GM18951 (cell line): ENCODE measurements at regions not wholly inside any gene's neighbourhood (a gene's known extent, or its start where the extent isn't known, plus 50 kb on each side); places are given as distances from the start of the nearest gene placed in this dataset.

Experiments
- POLR2A ChIP-seq: IDR thresholded peaks from 4 replicates; pipeline ENCODE4 v1.6.1; 2011; ENCODE audit warnings: mild to moderate bottlenecking; ENCODE audit not compliant: insufficient read length, insufficient read depth; ENCODE audit errors: extremely low read depth
- in situ Hi-C: fragments of 300-500 bp; cut with MboI; formaldehyde crosslinking; loops from one replicate; pipeline ENCODE4 v1.12.0; 2022; ENCODE audit warnings: low sequenced_read_pairs, mixed read lengths, inconsistent platforms; ENCODE audit not compliant: unreplicated experiment

GRCh38 chr5:68699966-68700365 lies 393.8 kb upstream of the SLC30A5 start:
- no peak for TF ChIP-seq POLR2A

DNA sequence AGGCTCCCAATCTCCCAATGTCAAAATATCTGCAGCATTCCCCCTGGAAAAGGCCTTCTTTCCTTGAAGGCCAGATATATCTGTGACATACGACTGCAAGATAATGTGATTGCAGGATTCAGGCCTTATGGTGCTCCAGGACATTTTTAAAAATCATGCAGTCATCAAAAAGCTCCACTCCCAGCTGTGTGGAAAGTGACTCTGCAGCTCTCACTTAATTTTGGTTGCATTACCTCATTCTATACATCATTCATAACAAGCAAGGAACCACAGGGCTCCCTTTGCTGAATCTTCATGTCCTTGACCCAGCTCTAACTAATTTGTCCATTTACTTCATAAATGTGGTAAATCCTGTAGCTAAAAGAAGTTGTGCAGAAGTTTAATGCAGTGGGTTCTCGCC lies 386.2 kb upstream of the SLC30A5 start:
- no peak for TF ChIP-seq POLR2A
- in situ Hi-C loops, result no loop called here

More at GRCh38 chr5:68699966-68700365, 393.8 kb upstream of the SLC30A5 start:
- in situ Hi-C loops, result no loop called here

DNA sequence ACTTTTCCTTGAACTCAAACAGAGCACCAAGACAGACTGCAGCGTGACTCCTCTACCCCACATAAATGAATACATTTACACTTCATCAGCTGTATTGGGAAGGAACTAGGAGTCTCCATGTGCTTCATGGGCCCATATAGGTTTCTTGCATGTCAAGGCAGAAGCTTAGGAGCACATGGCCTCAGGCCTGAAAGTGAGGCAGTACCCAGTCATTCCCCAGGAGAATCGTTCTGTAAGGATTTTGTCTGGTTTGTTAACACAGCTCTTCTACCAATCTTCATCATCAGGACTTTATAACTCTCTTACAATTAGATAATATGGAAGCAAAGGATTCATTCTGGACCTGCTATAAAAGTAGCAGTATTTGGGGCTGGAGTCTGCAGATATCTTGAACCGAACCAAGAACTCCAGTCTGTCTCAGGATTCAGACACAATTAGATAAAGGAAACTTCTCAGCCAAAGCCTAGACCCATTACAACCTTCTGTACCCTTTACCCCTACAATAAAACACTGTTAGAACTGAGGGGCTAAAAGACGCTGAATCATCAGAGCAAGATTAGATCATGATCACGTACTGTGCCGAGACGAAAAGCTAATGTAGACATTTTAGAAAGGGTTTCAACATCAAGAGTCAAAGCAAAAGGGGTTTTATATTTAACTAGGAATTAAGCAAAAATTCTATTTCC lies 385.5 kb upstream of the SLC30A5 start:
- TF ChIP-seq POLR2A, result no peak

DNA sequence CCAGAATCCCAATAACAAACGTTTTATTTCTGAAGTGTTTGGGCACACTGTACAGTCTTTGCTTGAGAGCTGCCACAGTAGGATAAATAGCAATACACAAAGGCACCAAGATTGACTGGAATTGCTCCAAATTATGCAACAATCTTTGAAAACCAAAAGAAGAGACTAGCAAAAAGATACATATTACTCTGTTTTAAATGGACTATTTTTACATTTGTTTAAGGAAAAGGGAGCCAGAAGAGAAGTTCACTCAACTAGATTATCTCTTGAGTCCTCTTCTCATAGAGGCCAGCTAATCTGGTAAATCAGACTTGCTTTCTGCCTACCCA lies 385.0 kb upstream of the SLC30A5 start:
- in situ Hi-C loops, result no loop called here
- TF ChIP-seq POLR2A, result no peak

More for the DNA sequence above, 385.5 kb upstream of the SLC30A5 start:
- in situ Hi-C loops, result no loop called here

DNA sequence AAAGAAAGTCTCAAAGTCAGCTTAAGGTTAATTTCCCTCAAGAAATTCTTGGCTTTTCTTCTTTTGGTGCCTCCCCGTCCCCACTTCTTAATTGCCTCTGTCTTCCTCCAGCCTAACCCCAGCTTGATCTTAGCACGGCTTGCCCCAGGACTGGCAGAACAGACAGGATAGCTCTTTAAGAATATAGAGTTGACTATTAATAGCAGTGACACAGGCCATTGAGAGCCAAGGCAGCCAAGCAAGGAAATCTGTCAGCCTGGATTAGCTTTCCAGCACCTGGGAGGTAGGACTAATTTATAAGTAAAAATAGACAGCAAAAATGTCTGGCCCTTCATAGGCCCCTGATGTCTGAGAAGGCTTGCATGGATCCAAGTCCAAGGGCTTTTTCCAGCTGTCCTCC lies 384.6 kb upstream of the SLC30A5 start:
- in situ Hi-C loops, result no loop called here
- no peak for TF ChIP-seq POLR2A

DNA sequence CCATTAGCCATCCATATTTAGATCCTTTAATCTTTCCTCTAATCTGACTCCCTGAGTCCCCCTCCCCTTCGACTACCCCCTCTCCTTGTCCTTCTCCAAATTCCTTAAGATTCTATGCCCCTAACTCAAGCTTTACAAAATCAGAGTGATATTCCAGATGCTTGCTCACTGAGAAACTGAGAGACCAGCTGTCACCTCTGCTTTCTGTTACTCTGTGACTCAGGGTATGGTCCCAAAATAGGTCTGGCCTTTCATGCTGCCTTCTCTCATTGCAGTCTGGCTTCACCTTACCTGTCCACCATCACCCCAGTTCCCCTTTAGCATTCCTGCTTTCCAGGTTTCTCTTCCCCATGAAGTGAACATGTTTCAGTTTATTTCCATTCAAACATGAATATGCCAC lies 383.3 kb upstream of the SLC30A5 start:
- in situ Hi-C loops, result no loop called here
- no peak for TF ChIP-seq POLR2A

DNA sequence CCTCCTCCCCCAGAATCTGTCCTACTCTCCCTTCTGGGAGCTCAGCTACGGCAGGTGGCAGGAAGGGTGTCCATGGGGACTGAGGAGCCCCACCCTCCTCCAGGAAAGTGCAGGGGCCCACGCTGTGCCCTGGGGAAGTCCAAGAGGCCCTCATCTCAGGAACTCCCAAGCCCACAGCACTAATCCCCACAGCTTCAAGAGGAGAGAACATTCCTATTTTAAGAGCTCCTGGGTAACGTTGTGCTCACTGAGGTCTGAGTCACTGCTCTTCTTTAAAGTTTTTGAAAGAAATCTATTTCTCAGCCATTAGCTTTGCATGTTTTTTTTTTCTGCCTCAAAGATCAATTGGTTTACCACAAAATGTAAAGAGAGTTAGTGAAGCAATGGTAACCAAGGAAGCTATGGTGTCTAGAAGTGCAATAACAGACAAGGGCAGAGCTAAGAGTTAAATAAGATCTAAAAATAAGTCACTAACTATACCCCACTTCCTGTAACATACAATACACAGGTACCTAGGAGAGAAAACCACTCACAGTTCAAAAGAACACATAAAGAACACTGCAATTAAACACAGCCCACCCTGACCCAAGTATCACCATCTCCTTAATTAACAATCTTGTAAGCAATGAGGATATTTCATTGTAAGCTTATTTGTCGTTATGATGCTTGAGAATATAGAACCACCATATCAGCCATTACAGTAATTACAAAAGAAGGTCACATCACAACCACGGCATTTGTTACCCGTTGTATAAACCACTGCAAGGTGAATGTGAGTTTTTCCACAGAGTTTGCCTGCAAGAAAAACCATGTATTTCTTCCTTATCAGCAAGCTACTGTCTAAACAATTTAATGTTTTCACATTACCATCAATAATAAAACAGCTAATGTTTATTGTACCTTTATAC lies 382.3 kb upstream of the SLC30A5 start:
- in situ Hi-C loops, result no loop called here
- no peak for TF ChIP-seq POLR2A

GRCh38 chr5:68714810-68715209 lies 379.0 kb upstream of the SLC30A5 start:
- TF ChIP-seq POLR2A, result no peak
- in situ Hi-C loops, result no loop called here

- in situ Hi-C loops, result no loop called here
- no peak for TF ChIP-seq POLR2A
These were observed 372.8 kb upstream of the SLC30A5 start for GRCh38 chr5:68720884-68721610.

GRCh38 chr5:68722357-68722756 lies 371.5 kb upstream of the SLC30A5 start:
- in situ Hi-C loops, result no loop called here
- no peak for TF ChIP-seq POLR2A

- in situ Hi-C loops, result no loop called here
These were observed 367.7 kb upstream of the SLC30A5 start for GRCh38 chr5:68725905-68726683.

GRCh38 chr5:68727931-68728330 lies 365.9 kb upstream of the SLC30A5 start:
- TF ChIP-seq POLR2A, result no peak
- in situ Hi-C loops, result no loop called here

More at GRCh38 chr5:68725905-68726683, 367.7 kb upstream of the SLC30A5 start:
- no peak for TF ChIP-seq POLR2A

DNA sequence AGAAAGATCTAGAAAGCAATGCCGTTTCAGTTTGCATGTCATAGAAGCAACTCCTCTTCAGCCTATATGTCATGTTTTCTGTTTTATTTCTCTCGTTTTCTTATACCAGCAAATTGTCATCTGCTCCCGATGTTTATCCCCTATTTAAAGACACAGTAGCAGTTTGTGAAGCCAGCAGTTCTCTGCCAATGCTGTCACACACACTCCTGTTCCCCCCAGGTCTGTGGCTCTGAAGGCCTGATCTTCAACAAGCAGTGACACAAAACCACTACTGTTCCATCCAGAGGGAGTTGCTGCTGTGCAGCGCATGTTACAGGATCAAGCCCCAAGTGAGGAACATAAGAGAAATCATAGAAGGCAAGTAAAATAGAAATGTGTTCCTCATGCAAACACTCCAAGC lies 364.1 kb upstream of the SLC30A5 start:
- in situ Hi-C loops, result no loop called here

More for the DNA sequence above, 364.1 kb upstream of the SLC30A5 start:
- no peak for TF ChIP-seq POLR2A
